ENCODE measurements at regions not wholly inside any gene's neighbourhood (a gene's known extent, or its start where the extent isn't known, plus 50 kb on each side); places are given as distances from the start of the nearest gene placed in this dataset.

- no peak for TF ChIP-seq MAX (IDR thresholded peaks at IDR 0.05)
- TF ChIP-seq POU5F1 (IDR thresholded peaks at IDR 0.05; ENCODE audit: low read depth, low read length) = no peak
Measured at GRCh38 chr10:88157981-88158465, 294.6 kb downstream of the PTEN start (continued).

Data from H1 (cell line).